ENCODE measurements at regions not wholly inside any gene's neighbourhood (a gene's known extent, or its start where the extent isn't known, plus 50 kb on each side); places are given as distances from the start of the nearest gene placed in this dataset.

GRCh38 chr13:99436686-99437416 is 64.4 kb upstream of the TM9SF2 start:
- DNase-seq, result peak; percentile 96 to 97

GRCh38 chr13:99439048-99439447 is 62.2 kb upstream of the TM9SF2 start:
- no peak for DNase-seq

- no peak for DNase-seq
These were observed 61.2 kb upstream of the TM9SF2 start for GRCh38 chr13:99439850-99440604.

GRCh38 chr13:99442273-99442895 is 58.9 kb upstream of the TM9SF2 start:
- DNase-seq, result peak; percentile 43 to 52

- no peak for DNase-seq
These were observed 55.0 kb upstream of the TM9SF2 start for GRCh38 chr13:99446242-99446641.

- no peak for DNase-seq
These were observed 52.7 kb upstream of the TM9SF2 start for GRCh38 chr13:99448546-99448945.

GRCh38 chr13:99450416-99450815 is 50.9 kb upstream of the TM9SF2 start:
- no peak for DNase-seq
